IMR-90 (cell line): ENCODE measurements at regions not wholly inside any gene's neighbourhood (a gene's known extent, or its start where the extent isn't known, plus 50 kb on each side); places are given as distances from the start of the nearest gene placed in this dataset.

ENCODE experiments used
- ATAC-seq: fragments of 200-7000 bp; cut with Tn5 transposase; 2 replicates; pipeline ENCODE4 v1.9.1; 2020; ENCODE audit warnings: low read depth, mild to moderate bottlenecking, moderate library complexity
- BruUV-seq: library from RNA; stranded (reverse); fragments of 400-500 nt; replicated peaks from 2 replicates; lab custom pipeline; 2021; lab: Mats Ljungman, UMichigan
- CTCF ChIA-PET: fragments of 300-600 bp; formaldehyde crosslinking; extraction: SDS; loops from one replicate; lab custom pipeline; 2021; ENCODE audit warnings: antibody characterized with exemption; lab: Yijun Ruan, JAX
- POLR2A ChIA-PET: fragments of 300-600 bp; sonication (Branson Sonifier 250); formaldehyde crosslinking; loops from one replicate; lab custom pipeline; 2022; ENCODE audit warnings: antibody characterized with exemption; ENCODE audit not compliant: unreplicated experiment; lab: Charles Lee
- DNase-seq: peaks from one replicate; pipeline ENCODE4 v3.0.0; 2013
- H2AFZ ChIP-seq: replicated peaks from 2 replicates; pipeline ENCODE3; 2013; ENCODE audit warnings: low read length, mild to moderate bottlenecking; ENCODE audit not compliant: poor library complexity
- H2AK5ac ChIP-seq: 2 replicates; pipeline ENCODE4 v1.6.1; 2013; ENCODE audit warnings: low read depth, low read length, inconsistent platforms
- H2AK9ac ChIP-seq: replicated peaks from 2 replicates; pipeline ENCODE3; 2013; ENCODE audit warnings: mild to moderate bottlenecking, low read depth, low read length, moderate library complexity; ENCODE audit not compliant: poor library complexity
- H2BK120ac ChIP-seq: 2 replicates; pipeline ENCODE4 v1.6.1; 2013; ENCODE audit warnings: low read depth, low read length, inconsistent platforms
- H2BK15ac ChIP-seq: 3 replicates; pipeline ENCODE4 v1.6.1; 2013; ENCODE audit warnings: low read depth, low read length, inconsistent platforms
- H2BK20ac ChIP-seq: 2 replicates; pipeline ENCODE4 v1.6.1; 2013; ENCODE audit warnings: low read depth, mild to moderate bottlenecking, inconsistent platforms, low read length, moderate library complexity
- H2BK5ac ChIP-seq: 2 replicates; pipeline ENCODE4 v1.6.1; 2013; ENCODE audit warnings: mild to moderate bottlenecking, low read depth, low read length, inconsistent platforms; ENCODE audit not compliant: poor library complexity, severe bottlenecking
- H3K14ac ChIP-seq: replicated peaks from 2 replicates; pipeline ENCODE4 v1.6.1; 2013; ENCODE audit warnings: low read depth, low read length, inconsistent platforms
- H3K18ac ChIP-seq: 2 replicates; pipeline ENCODE4 v1.6.1; 2013; ENCODE audit warnings: low read depth, low read length, control low read depth
- H3K23ac ChIP-seq: 2 replicates; pipeline ENCODE4 v1.6.1; 2013; ENCODE audit warnings: low read depth, low read length, inconsistent platforms
- H3K27ac ChIP-seq: 2 replicates; pipeline ENCODE4 v1.5.1; 2013; ENCODE audit warnings: mild to moderate bottlenecking, control low read depth, low read length; ENCODE audit not compliant: insufficient read depth
- H3K27me3 ChIP-seq: 2 replicates; pipeline ENCODE4 v1.6.1; 2013; ENCODE audit warnings: low read length; ENCODE audit not compliant: control insufficient read depth, insufficient read depth
- H3K36me3 ChIP-seq: 2 replicates; pipeline ENCODE4 v1.6.1; 2013; ENCODE audit warnings: low read length, mixed read lengths; ENCODE audit not compliant: control insufficient read depth, insufficient read depth
- H3K4ac ChIP-seq: 2 replicates; pipeline ENCODE4 v1.6.1; 2013; ENCODE audit warnings: low read depth, low read length, inconsistent platforms
- H3K4me1 ChIP-seq: 2 replicates; pipeline ENCODE4 v1.6.1; 2013; ENCODE audit warnings: low read length, mixed read lengths; ENCODE audit not compliant: control insufficient read depth, insufficient read depth
- H3K4me2 ChIP-seq: 2 replicates; pipeline ENCODE4 v1.6.1; 2013; ENCODE audit warnings: low read depth, mild to moderate bottlenecking, control low read depth, low read length, moderate library complexity
- H3K4me3 ChIP-seq: 2 replicates; pipeline ENCODE4 v1.5.1; 2013; ENCODE audit warnings: low read depth, mild to moderate bottlenecking, control low read depth, low read length, moderate library complexity; ENCODE audit not compliant: insufficient read depth
- H3K56ac ChIP-seq: 2 replicates; pipeline ENCODE4 v1.6.1; 2013; ENCODE audit warnings: low read length, inconsistent platforms; ENCODE audit not compliant: insufficient read depth; ENCODE audit errors: extremely low read depth
- H3K79me1 ChIP-seq, 2 experiments: 2 replicates each; pipeline ENCODE4 v1.6.1; 2013; ENCODE audit warnings: low read length in 2 of 2, inconsistent platforms in 1 of 2, low read depth in 1 of 2
- H3K9ac ChIP-seq: 2 replicates; pipeline ENCODE4 v1.6.1; 2013; ENCODE audit warnings: low read depth, low read length, control low read depth
- H3K9me1 ChIP-seq: 2 replicates; pipeline ENCODE4 v1.6.1; 2013; ENCODE audit warnings: low read length, inconsistent platforms; ENCODE audit not compliant: insufficient read depth
- H3K9me3 ChIP-seq: 2 replicates; pipeline ENCODE4 v1.6.1; 2013; ENCODE audit warnings: low read length; ENCODE audit not compliant: control insufficient read depth, insufficient read depth
- H4K20me1 ChIP-seq: 2 replicates; pipeline ENCODE4 v1.6.1; 2013; ENCODE audit warnings: low read length, inconsistent platforms; ENCODE audit not compliant: insufficient read depth
- H4K5ac ChIP-seq: 2 replicates; pipeline ENCODE4 v1.6.1; 2013; ENCODE audit warnings: mild to moderate bottlenecking, low read depth, low read length, control low read depth
- H4K8ac ChIP-seq, 2 experiments: 2 replicates each; pipeline ENCODE4 v1.6.1; 2013; ENCODE audit warnings: low read depth in 2 of 2, low read length in 2 of 2, control low read depth in 1 of 2, inconsistent platforms in 1 of 2
- H4K91ac ChIP-seq: 2 replicates; pipeline ENCODE4 v1.6.1; 2013; ENCODE audit warnings: low read depth, low read length, inconsistent platforms; ENCODE audit not compliant: insufficient read depth
- CEBPB ChIP-seq: IDR thresholded peaks from 2 replicates; pipeline ENCODE4 v1.6.1; 2012; ENCODE audit warnings: low read depth, low read length, improper control_type of control experiment
- CHD1 ChIP-seq: IDR thresholded peaks from 2 replicates; pipeline ENCODE4 v1.6.1; 2012; ENCODE audit warnings: low read depth, low read length, improper control_type of control experiment
- ELK1 ChIP-seq: fragments of 150-350 bp; IDR thresholded peaks from 2 replicates; pipeline ENCODE4 v1.6.1; 2016; ENCODE audit warnings: low read depth, mild to moderate bottlenecking, low read length, moderate library complexity, borderline replicate concordance
- FOS ChIP-seq: fragments of 150-350 bp; IDR thresholded peaks from 2 replicates; pipeline ENCODE4 v1.6.1; 2016; ENCODE audit warnings: low read depth, low read length
- MAFK ChIP-seq: IDR thresholded peaks from 2 replicates; pipeline ENCODE4 v1.6.1; 2012; ENCODE audit warnings: low read depth, low read length, improper control_type of control experiment
- MXI1 ChIP-seq: IDR thresholded peaks from 2 replicates; pipeline ENCODE4 v1.6.1; 2012; ENCODE audit warnings: low read depth, mild to moderate bottlenecking, low read length, moderate library complexity, borderline replicate concordance
- POLR2A ChIP-seq: IDR thresholded peaks from 2 replicates; pipeline ENCODE4 v1.6.1; 2012; ENCODE audit warnings: mild to moderate bottlenecking, low read depth, low read length
- RAD21 ChIP-seq: IDR thresholded peaks from 2 replicates; pipeline ENCODE4 v1.6.1; 2012; ENCODE audit warnings: low read length, improper control_type of control experiment
- RCOR1 ChIP-seq: IDR thresholded peaks from 2 replicates; pipeline ENCODE4 v1.6.1; 2012; ENCODE audit warnings: mild to moderate bottlenecking, low read length, improper control_type of control experiment; ENCODE audit not compliant: insufficient replicate concordance
- RFX5 ChIP-seq: IDR thresholded peaks from 2 replicates; pipeline ENCODE4 v1.8.0; 2012; ENCODE audit warnings: low read depth, mild to moderate bottlenecking, low read length, moderate library complexity
- SMC3 ChIP-seq: fragments of 150-350 bp; IDR thresholded peaks from 2 replicates; pipeline ENCODE4 v1.6.1; 2016; ENCODE audit warnings: low read depth, mild to moderate bottlenecking, antibody characterized with exemption, low read length, moderate library complexity
- WGBS, 2 experiments: methylation state at CpG; one replicate each; pipeline versions ENCODE4 v1.1.5 to v1.1.7; 2013; ENCODE audit warnings: missing lambda C conversion rate in 2 of 2; ENCODE audit not compliant: insufficient read length in 1 of 2; ENCODE audit errors: extremely low coverage in 2 of 2; 5-methylcytosine and 5-hydroxymethylcytosine counted together
- dilution Hi-C: fragments of 300-500 bp; cut with HindIII; formaldehyde crosslinking; loops from one replicate; pipeline ENCODE4 v1.14.3; 2018; ENCODE audit warnings: low sequenced_read_pairs; ENCODE audit not compliant: unreplicated experiment
- in situ Hi-C: fragments of 300-500 bp; cut with MboI; formaldehyde crosslinking; loops from 3 replicates; pipeline ENCODE4 v1.14.3; 2019; ENCODE audit warnings: low sequenced_read_pairs, inconsistent platforms, mixed read lengths
- intact Hi-C: fragments of 100-400 bp; cut with micrococcal nuclease; formaldehyde crosslinking; loops from 2 replicates; pipeline ENCODE4 v1.10.0; 2022
- TF ChIP-seq, protein P1 (sequence below): fragments of 150-350 bp; IDR thresholded peaks from 2 replicates; pipeline ENCODE4 v1.6.1; 2017; ENCODE audit warnings: mild to moderate bottlenecking, antibody characterized with exemption, low read length, low read depth
- TF ChIP-seq, protein P2 (sequence below): conservative IDR thresholded peaks from 2 replicates; pipeline ENCODE4 v1.5.1; 2012; ENCODE audit warnings: mild to moderate bottlenecking, low read depth, low read length, improper control_type of control experiment

GRCh38 chr1:81596341-81596740 is 204.4 kb upstream of the ADGRL2 start:
- H3K27me3 ChIP-seq = no peaks in the 10 kb centered on the region
- dilution Hi-C loops = no loop called here
- no peak overlapping the region for H2AK5ac ChIP-seq
- H3K9ac ChIP-seq = no peak overlapping the region
- TF ChIP-seq, protein P1, sequence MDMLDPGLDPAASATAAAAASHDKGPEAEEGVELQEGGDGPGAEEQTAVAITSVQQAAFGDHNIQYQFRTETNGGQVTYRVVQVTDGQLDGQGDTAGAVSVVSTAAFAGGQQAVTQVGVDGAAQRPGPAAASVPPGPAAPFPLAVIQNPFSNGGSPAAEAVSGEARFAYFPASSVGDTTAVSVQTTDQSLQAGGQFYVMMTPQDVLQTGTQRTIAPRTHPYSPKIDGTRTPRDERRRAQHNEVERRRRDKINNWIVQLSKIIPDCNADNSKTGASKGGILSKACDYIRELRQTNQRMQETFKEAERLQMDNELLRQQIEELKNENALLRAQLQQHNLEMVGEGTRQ = no peak
- TF ChIP-seq FOS (no peak), RAD21 (no peak), ELK1 (no peak), MAFK (no peak), CEBPB (no peak), SMC3 (no peak), RFX5 (no peak), CHD1 (no peak), POLR2A (no peak), RCOR1 (no peak), MXI1 (no peak)
- TF ChIP-seq, protein P2, sequence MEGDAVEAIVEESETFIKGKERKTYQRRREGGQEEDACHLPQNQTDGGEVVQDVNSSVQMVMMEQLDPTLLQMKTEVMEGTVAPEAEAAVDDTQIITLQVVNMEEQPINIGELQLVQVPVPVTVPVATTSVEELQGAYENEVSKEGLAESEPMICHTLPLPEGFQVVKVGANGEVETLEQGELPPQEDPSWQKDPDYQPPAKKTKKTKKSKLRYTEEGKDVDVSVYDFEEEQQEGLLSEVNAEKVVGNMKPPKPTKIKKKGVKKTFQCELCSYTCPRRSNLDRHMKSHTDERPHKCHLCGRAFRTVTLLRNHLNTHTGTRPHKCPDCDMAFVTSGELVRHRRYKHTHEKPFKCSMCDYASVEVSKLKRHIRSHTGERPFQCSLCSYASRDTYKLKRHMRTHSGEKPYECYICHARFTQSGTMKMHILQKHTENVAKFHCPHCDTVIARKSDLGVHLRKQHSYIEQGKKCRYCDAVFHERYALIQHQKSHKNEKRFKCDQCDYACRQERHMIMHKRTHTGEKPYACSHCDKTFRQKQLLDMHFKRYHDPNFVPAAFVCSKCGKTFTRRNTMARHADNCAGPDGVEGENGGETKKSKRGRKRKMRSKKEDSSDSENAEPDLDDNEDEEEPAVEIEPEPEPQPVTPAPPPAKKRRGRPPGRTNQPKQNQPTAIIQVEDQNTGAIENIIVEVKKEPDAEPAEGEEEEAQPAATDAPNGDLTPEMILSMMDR = no peak
- CTCF ChIA-PET = interaction anchor here (0.6 kb wide), 1 partner anchor 1367 kb away, joined by 3 read pairs; no protein-coding TSS in a partner anchor
- H3K4me1 ChIP-seq = no peaks in the 10 kb centered on the region
- H2BK20ac ChIP-seq = no peak overlapping the region
- no peak overlapping the region for H3K4me2 ChIP-seq
- no peaks in the 10 kb centered on the region for H3K36me3 ChIP-seq
- no peaks in the 10 kb centered on the region for H3K79me1 ChIP-seq
- DNase-seq = no peak
- no TSS peak for BruUV-seq
- H3K18ac ChIP-seq = no peak overlapping the region
- WGBS, 2 experiments = 80% methylated on average over 7 of the region's 14 CpGs; no CpG with 5 or more reads in 1 of the 2 experiments
- no peaks in the 10 kb centered on the region for H3K9me3 ChIP-seq
- intact Hi-C loops = no loop called here
- no peaks in the 10 kb centered on the region for H3K9me1 ChIP-seq
- no peak for ATAC-seq
- H4K8ac ChIP-seq = no peak overlapping the region
- H4K91ac ChIP-seq = no peak overlapping the region
- H4K5ac ChIP-seq = no peak overlapping the region
- no peak overlapping the region for H3K27ac ChIP-seq
- H2BK120ac ChIP-seq = no peak overlapping the region
- in situ Hi-C loops = no loop called here
- H3K4ac ChIP-seq = no peak overlapping the region
- no peak overlapping the region for H3K23ac ChIP-seq
- POLR2A ChIA-PET = no interaction called here
- no peak overlapping the region for H3K56ac ChIP-seq
- no peak overlapping the region for H2AK9ac ChIP-seq
- H2BK15ac ChIP-seq = no peak overlapping the region
- no peak overlapping the region for H3K14ac ChIP-seq
- no peak overlapping the region for H2BK5ac ChIP-seq
- H3K4me3 ChIP-seq = no peak overlapping the region
- H4K20me1 ChIP-seq = no peaks in the 10 kb centered on the region
- no peak overlapping the region for H2AFZ ChIP-seq
